Breast epithelium (tissue), 3 donors: ENCODE measurements at regions not wholly inside any gene's neighbourhood (a gene's known extent, or its start where the extent isn't known, plus 50 kb on each side); places are given as distances from the start of the nearest gene placed in this dataset.

ENCODE experiments used
- POLR2AphosphoS5 ChIP-seq, 3 donors: sonication (generic); formaldehyde crosslinking; IDR thresholded peaks; one replicate each; pipeline ENCODE4 v1.6.1; 2017; ENCODE audit warnings: antibody characterized with exemption in 3 of 3
- TF ChIP-seq, protein P1 (sequence below), 3 donors: fragments of 450-650 bp; IDR thresholded peaks; one replicate each; pipeline ENCODE4 v1.5.1; 2016 to 2017; ENCODE audit warnings: antibody characterized with exemption in 3 of 3, mild to moderate bottlenecking in 3 of 3, moderate library complexity in 3 of 3

DNA sequence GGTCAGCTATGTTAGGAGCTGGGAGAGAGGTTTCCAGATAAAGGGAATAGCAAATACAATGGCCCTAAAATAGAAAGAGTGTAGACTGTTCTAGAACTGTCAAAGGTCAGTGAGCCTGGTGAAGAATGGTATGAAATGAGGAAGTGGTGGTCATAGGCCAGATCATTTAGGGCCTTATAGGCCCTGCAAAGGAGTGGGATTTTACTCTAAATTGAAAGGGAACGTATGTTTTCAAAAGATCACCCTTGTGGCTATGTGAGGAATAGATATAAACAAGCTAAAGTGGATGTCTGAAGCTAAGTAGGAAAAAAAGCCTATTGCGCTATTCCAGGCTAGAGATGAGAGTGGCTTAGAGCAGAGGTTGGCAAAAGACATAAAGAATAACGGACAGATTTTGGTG, 70.7 kb upstream of the TDRD3 start:
- TF ChIP-seq, protein P1, sequence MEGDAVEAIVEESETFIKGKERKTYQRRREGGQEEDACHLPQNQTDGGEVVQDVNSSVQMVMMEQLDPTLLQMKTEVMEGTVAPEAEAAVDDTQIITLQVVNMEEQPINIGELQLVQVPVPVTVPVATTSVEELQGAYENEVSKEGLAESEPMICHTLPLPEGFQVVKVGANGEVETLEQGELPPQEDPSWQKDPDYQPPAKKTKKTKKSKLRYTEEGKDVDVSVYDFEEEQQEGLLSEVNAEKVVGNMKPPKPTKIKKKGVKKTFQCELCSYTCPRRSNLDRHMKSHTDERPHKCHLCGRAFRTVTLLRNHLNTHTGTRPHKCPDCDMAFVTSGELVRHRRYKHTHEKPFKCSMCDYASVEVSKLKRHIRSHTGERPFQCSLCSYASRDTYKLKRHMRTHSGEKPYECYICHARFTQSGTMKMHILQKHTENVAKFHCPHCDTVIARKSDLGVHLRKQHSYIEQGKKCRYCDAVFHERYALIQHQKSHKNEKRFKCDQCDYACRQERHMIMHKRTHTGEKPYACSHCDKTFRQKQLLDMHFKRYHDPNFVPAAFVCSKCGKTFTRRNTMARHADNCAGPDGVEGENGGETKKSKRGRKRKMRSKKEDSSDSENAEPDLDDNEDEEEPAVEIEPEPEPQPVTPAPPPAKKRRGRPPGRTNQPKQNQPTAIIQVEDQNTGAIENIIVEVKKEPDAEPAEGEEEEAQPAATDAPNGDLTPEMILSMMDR (IDR thresholded peaks at IDR 0.05), result no peak
- TF ChIP-seq POLR2AphosphoS5 (IDR thresholded peaks at IDR 0.05), result no peak
